Activated T-cell treated with anti-CD3 and anti-CD28 coated beads, Interleukin-2, amount 50 U/mL, for 48 hours (primary cell): ENCODE measurements at regions not wholly inside any gene's neighbourhood (a gene's known extent, or its start where the extent isn't known, plus 50 kb on each side); places are given as distances from the start of the nearest gene placed in this dataset.
"Not testable (repeated sequence)": the region's sequence is repeated elsewhere in the genome, so short reads cannot be mapped to it uniquely, and the experiment has no call there.

Source experiments
- DNase-seq, 2 experiments: peaks; one replicate each; pipeline ENCODE4 v3.0.0-alpha.2; 2020

GRCh38 chr7:13009517-13009916 lies 322.1 kb downstream of the ARL4A start:
- DNase-seq: no peak

- no peak for DNase-seq
These were observed 326.6 kb downstream of the ARL4A start for GRCh38 chr7:13014011-13014410.

GRCh38 chr7:13016036-13016581 lies 328.7 kb downstream of the ARL4A start:
- no peak for DNase-seq

- DNase-seq: no peak
These were observed 329.3 kb downstream of the ARL4A start for GRCh38 chr7:13016592-13017332.

- DNase-seq: no peak
These were observed 330.0 kb downstream of the ARL4A start for GRCh38 chr7:13017333-13017857.

GRCh38 chr7:13017881-13018280 lies 330.4 kb downstream of the ARL4A start:
- no peak for DNase-seq

GRCh38 chr7:13021566-13022300 lies 334.3 kb downstream of the ARL4A start:
- DNase-seq: no peak

GRCh38 chr7:13024121-13024674 lies 336.8 kb downstream of the ARL4A start:
- no peak for DNase-seq

GRCh38 chr7:13025043-13025442 lies 337.6 kb downstream of the ARL4A start:
- DNase-seq: not testable (repeated sequence)

- DNase-seq: no peak
These were observed 339.9 kb downstream of the ARL4A start for GRCh38 chr7:13027321-13027720.

GRCh38 chr7:13028036-13028824 lies 340.8 kb downstream of the ARL4A start:
- DNase-seq: no peak

GRCh38 chr7:13028825-13029099 lies 341.3 kb downstream of the ARL4A start:
- DNase-seq: no peak

GRCh38 chr7:13031468-13031867 lies 344.0 kb downstream of the ARL4A start:
- DNase-seq: no peak

- no peak for DNase-seq
These were observed 344.7 kb downstream of the ARL4A start for GRCh38 chr7:13032084-13032483.

- DNase-seq: no peak
These were observed 345.1 kb downstream of the ARL4A start for GRCh38 chr7:13032576-13032975.

GRCh38 chr7:13034693-13035092 lies 347.3 kb downstream of the ARL4A start:
- no peak for DNase-seq

- no peak for DNase-seq
These were observed 347.8 kb downstream of the ARL4A start for GRCh38 chr7:13035233-13035632.

GRCh38 chr7:13036256-13036780 lies 348.9 kb downstream of the ARL4A start:
- no peak for DNase-seq

GRCh38 chr7:13037216-13037615 lies 349.8 kb downstream of the ARL4A start:
- no peak for DNase-seq

- no peak for DNase-seq
These were observed 354.0 kb downstream of the ARL4A start for GRCh38 chr7:13041368-13041988.

GRCh38 chr7:13042605-13043236 lies 355.3 kb downstream of the ARL4A start:
- DNase-seq: no peak

- DNase-seq: no peak
These were observed 356.9 kb downstream of the ARL4A start for GRCh38 chr7:13044309-13044708.
